ENCODE measurements at regions not wholly inside any gene's neighbourhood (a gene's known extent, or its start where the extent isn't known, plus 50 kb on each side); places are given as distances from the start of the nearest gene placed in this dataset.

- TF ChIP-seq EZH2 (IDR thresholded peaks at IDR 0.05) (no peak), POLR2AphosphoS5 (IDR thresholded peaks at IDR 0.05; ENCODE audit: borderline replicate concordance, low read depth, low read length) (no peak), FOXP2 (optimal IDR thresholded peaks at IDR 0.05; ENCODE audit: control extremely low read depth, extremely low read length, insufficient read depth) (no peak)
Observed at GRCh38 chr5:63495225-63495624, 467.0 kb downstream of the HTR1A start.

Measured in SK-N-MC (cell line).